SK-N-SH (cell line): ENCODE measurements at regions not wholly inside any gene's neighbourhood (a gene's known extent, or its start where the extent isn't known, plus 50 kb on each side); places are given as distances from the start of the nearest gene placed in this dataset.

ENCODE experiments used
- CTCF ChIA-PET: fragments of 300-600, 350-600 bp; formaldehyde crosslinking; extraction: SDS; loops from one replicate; lab custom pipeline; 2021; lab: Yijun Ruan, JAX
- POLR2A ChIA-PET: fragments of 350-600 bp; sonication (Branson Sonifier 250); formaldehyde crosslinking; extraction: SDS; loops from one replicate; lab custom pipeline; 2020; ENCODE audit warnings: antibody characterized with exemption, inconsistent platforms; lab: Yijun Ruan, JAX
- DNase-seq: peaks from one replicate; pipeline ENCODE4 v3.0.0; 2012
- H2AFZ ChIP-seq: fragments of 200-600 bp; sonication (generic); 2 replicates; pipeline ENCODE4 v1.8.1; 2016; ENCODE audit warnings: antibody characterized with exemption, mild to moderate bottlenecking, low read depth
- H3F3A ChIP-seq: fragments of 200-600 bp; sonication (generic); replicated peaks from 2 replicates; pipeline ENCODE3; 2016; ENCODE audit warnings: antibody characterized with exemption, mild to moderate bottlenecking; ENCODE audit not compliant: insufficient read depth
- H3K27ac ChIP-seq, 2 experiments: fragments of 200-500 bp in 1 of 2; fragments of 200-600 bp in 1 of 2; sonication (Bioruptor generic) in 1 of 2; sonication (generic), shearing (Covaris generic) in 1 of 2; 2 replicates each; pipeline versions ENCODE4 v1.5.1 to v1.6.1; 2014 to 2016; ENCODE audit warnings: low read depth in 2 of 2, inconsistent platforms in 1 of 2, low read length in 1 of 2, mild to moderate bottlenecking in 1 of 2, mixed read lengths in 1 of 2
- H3K27me3 ChIP-seq: fragments of 200-600 bp; sonication (generic), shearing (Covaris generic); 2 replicates; pipeline ENCODE4 v1.6.1; 2016; ENCODE audit warnings: mixed run types; ENCODE audit not compliant: insufficient read depth
- H3K36me3 ChIP-seq, 2 experiments: fragments of 200-500 bp in 1 of 2; fragments of 200-600 bp in 1 of 2; sonication (Bioruptor generic) in 1 of 2; sonication (generic) in 1 of 2; replicated peaks in 1 of 2; 2 replicates each; pipeline versions ENCODE3 to v1.5.1; 2014 to 2016; ENCODE audit warnings: low read length in 1 of 2, mild to moderate bottlenecking in 1 of 2; ENCODE audit not compliant: insufficient read depth in 2 of 2, control insufficient read depth in 1 of 2
- H3K4me1 ChIP-seq, 2 experiments: fragments of 200-500 bp in 1 of 2; fragments of 200-600 bp in 1 of 2; sonication (Bioruptor generic) in 1 of 2; sonication (generic), shearing (Covaris generic) in 1 of 2; 2 replicates each; pipeline versions ENCODE4 v1.5.1 to v1.6.1; 2014 to 2016; ENCODE audit warnings: low read depth in 1 of 2, low read length in 1 of 2, mixed run types in 1 of 2; ENCODE audit not compliant: insufficient read depth in 2 of 2, control insufficient read depth in 1 of 2
- H3K4me2 ChIP-seq: fragments of 200-600 bp; sonication (generic), shearing (Covaris generic); 2 replicates; pipeline ENCODE4 v1.6.1; 2017; ENCODE audit warnings: mixed run types
- H3K4me3 ChIP-seq, 2 experiments: fragments of 200-500 bp in 1 of 2; fragments of 200-600 bp in 1 of 2; sonication (Bioruptor generic) in 1 of 2; sonication (generic), shearing (Covaris generic) in 1 of 2; 2 replicates each; pipeline versions ENCODE4 v1.5.1 to v1.8.1; 2014 to 2016; ENCODE audit warnings: low read depth in 2 of 2, inconsistent platforms in 1 of 2, low read length in 1 of 2, mild to moderate bottlenecking in 1 of 2, mixed read lengths in 1 of 2, moderate library complexity in 1 of 2
- H3K79me2 ChIP-seq: fragments of 200-600 bp; sonication (generic); 2 replicates; pipeline ENCODE4 v1.8.1; 2017; ENCODE audit warnings: mild to moderate bottlenecking; ENCODE audit not compliant: insufficient read depth
- H3K9ac ChIP-seq: fragments of 200-600 bp; sonication (generic); 2 replicates; pipeline ENCODE4 v1.6.1; 2017; ENCODE audit warnings: mixed run types
- H3K9me2 ChIP-seq: fragments of 200-600 bp; sonication (generic); 2 replicates; pipeline ENCODE4 v1.6.1; 2017; ENCODE audit warnings: mixed run types
- H3K9me3 ChIP-seq: fragments of 200-600 bp; sonication (generic); 2 replicates; pipeline ENCODE4 v1.6.1; 2017; ENCODE audit warnings: mixed run types, mild to moderate bottlenecking, moderate library complexity
- H4K20me1 ChIP-seq: fragments of 200-600 bp; sonication (generic); 2 replicates; pipeline ENCODE4 v1.6.1; 2017; ENCODE audit warnings: mild to moderate bottlenecking, mixed run types; ENCODE audit not compliant: insufficient read depth
- CHD2 ChIP-seq: fragments of 150-350 bp; IDR thresholded peaks from 2 replicates; pipeline ENCODE4 v1.6.1; 2018; ENCODE audit warnings: low read length; ENCODE audit not compliant: partially characterized antibody
- ELF1 ChIP-seq: IDR thresholded peaks from 2 replicates; pipeline ENCODE4 v1.4.0; 2012
- EZH2phosphoT487 ChIP-seq: fragments of 200-600 bp; sonication (generic); IDR thresholded peaks from 2 replicates; pipeline ENCODE4 v1.6.1; 2017; ENCODE audit warnings: low read depth, mixed run types, mild to moderate bottlenecking, antibody characterized with exemption, moderate library complexity, borderline replicate concordance
- FOXJ3 ChIP-seq: sonication (generic); formaldehyde crosslinking; IDR thresholded peaks from 2 replicates; pipeline ENCODE4 v1.5.1; 2020; ENCODE audit warnings: mild to moderate bottlenecking, missing genetic modification reagents
- FOXM1 ChIP-seq: IDR thresholded peaks from 2 replicates; pipeline ENCODE4 v1.4.0; 2012; ENCODE audit warnings: low read depth, mild to moderate bottlenecking
- GABPA ChIP-seq: IDR thresholded peaks from 2 replicates; pipeline ENCODE4 v1.4.0; 2012; ENCODE audit warnings: low read depth, mild to moderate bottlenecking
- GATA2 ChIP-seq: sonication (generic); formaldehyde crosslinking; IDR thresholded peaks from 2 replicates; pipeline ENCODE4 v1.5.0; 2020; ENCODE audit warnings: mild to moderate bottlenecking, missing genetic modification reagents
- MEF2A ChIP-seq: IDR thresholded peaks from 2 replicates; pipeline ENCODE4 v1.4.0; 2012; ENCODE audit warnings: low read depth, borderline replicate concordance
- MXI1 ChIP-seq: IDR thresholded peaks from 2 replicates; pipeline ENCODE4 v1.6.1; 2012; ENCODE audit warnings: mild to moderate bottlenecking, low read depth, low read length, improper control_type of control experiment
- PBX3 ChIP-seq: IDR thresholded peaks from 2 replicates; pipeline ENCODE4; 2012
- POLR2AphosphoS5 ChIP-seq: IDR thresholded peaks from 2 replicates; pipeline ENCODE4 v1.6.1; 2012; ENCODE audit warnings: low read depth, low read length
- RAD21 ChIP-seq: IDR thresholded peaks from 2 replicates; pipeline ENCODE4 v1.6.1; 2012; ENCODE audit warnings: mild to moderate bottlenecking, low read length
- RCOR1 ChIP-seq: fragments of 150-350 bp; IDR thresholded peaks from 2 replicates; pipeline ENCODE4 v1.6.1; 2017; ENCODE audit warnings: antibody characterized with exemption, low read length
- REST ChIP-seq: IDR thresholded peaks from 2 replicates; pipeline ENCODE4 v1.6.1; 2012; ENCODE audit warnings: mild to moderate bottlenecking, low read depth, low read length, moderate library complexity
- RXRA ChIP-seq: IDR thresholded peaks from 2 replicates; pipeline ENCODE4 v1.4.0; 2012; ENCODE audit warnings: low read depth, mild to moderate bottlenecking, borderline replicate concordance
- SIN3A ChIP-seq: IDR thresholded peaks from 2 replicates; pipeline ENCODE4 v1.6.1; 2012; ENCODE audit warnings: low read depth, mild to moderate bottlenecking, low read length, moderate library complexity, borderline replicate concordance
- TAF1 ChIP-seq: IDR thresholded peaks from 2 replicates; pipeline ENCODE4 v1.6.1; 2012; ENCODE audit warnings: low read depth, mild to moderate bottlenecking, low read length, moderate library complexity, borderline replicate concordance
- TCF12 ChIP-seq: IDR thresholded peaks from 2 replicates; pipeline ENCODE4 v1.4.0; 2012
- YY1 ChIP-seq: IDR thresholded peaks from 2 replicates; pipeline ENCODE4 v1.4.0; 2012; ENCODE audit warnings: low read depth, mild to moderate bottlenecking
- WGBS: methylation state at CpG from one replicate; pipeline ENCODE4 v1.1.6; 2017; ENCODE audit warnings: low lambda C conversion rate; 5-methylcytosine and 5-hydroxymethylcytosine counted together
- TF ChIP-seq, protein P1 (sequence below): IDR thresholded peaks from 2 replicates; pipeline ENCODE4 v1.4.0; 2012; ENCODE audit warnings: low read depth
- TF ChIP-seq, protein P2 (sequence below): IDR thresholded peaks from 2 replicates; pipeline ENCODE4 v1.4.0; 2012; ENCODE audit warnings: low read depth, borderline replicate concordance
- TF ChIP-seq, protein P3 (sequence below): IDR thresholded peaks from 2 replicates; pipeline ENCODE4 v1.4.0; 2012; ENCODE audit warnings: low read depth, borderline replicate concordance

- Histone ChIP-seq H3K36me3 (no peaks in the 10 kb centered on the region), H3K9me3 (no peaks in the 10 kb centered on the region), H3K4me1 (peaks cover 0 to 15% of the 10 kb centered on the region in 2 experiments; a peak in 2 of 4 replicates), H3K79me2 (no peaks in the 10 kb centered on the region), H2AFZ (no peak overlapping the region), H3F3A (no peaks in the 10 kb centered on the region), H3K4me2 (no peak overlapping the region), H4K20me1 (no peaks in the 10 kb centered on the region), H3K9me2 (no peaks in the 10 kb centered on the region)
- WGBS: 16% methylated on average over 3 of the region's 3 CpGs
- no peak for DNase-seq
- ChIA-PET CTCF (no interaction called here), POLR2A (no interaction called here)
- no peak for TF ChIP-seq PBX3
- TF ChIP-seq MXI1: no peak
- TF ChIP-seq FOXJ3 (CRISPR knock-in tag): no peak
- TF ChIP-seq YY1: no peak
- TF ChIP-seq RAD21: no peak
- TF ChIP-seq, protein P1, sequence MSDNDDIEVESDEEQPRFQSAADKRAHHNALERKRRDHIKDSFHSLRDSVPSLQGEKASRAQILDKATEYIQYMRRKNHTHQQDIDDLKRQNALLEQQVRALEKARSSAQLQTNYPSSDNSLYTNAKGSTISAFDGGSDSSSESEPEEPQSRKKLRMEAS: no peak
- TF ChIP-seq RCOR1: no peak
- TF ChIP-seq ELF1: no peak
- no peak for TF ChIP-seq TAF1
- no peak for TF ChIP-seq EZH2phosphoT487
- no peak for TF ChIP-seq POLR2AphosphoS5
- TF ChIP-seq, all 33 proteins: peak for 0
- Histone ChIP-seq H3K9ac (no peak overlapping the region), H3K27me3 (no peaks in the 10 kb centered on the region), H3K27ac (no peak overlapping the region), H3K4me3 (no peak overlapping the region)
Measured at GRCh38 chr12:42733911-42734310, 144.4 kb upstream of the PRICKLE1 start.

DNA sequence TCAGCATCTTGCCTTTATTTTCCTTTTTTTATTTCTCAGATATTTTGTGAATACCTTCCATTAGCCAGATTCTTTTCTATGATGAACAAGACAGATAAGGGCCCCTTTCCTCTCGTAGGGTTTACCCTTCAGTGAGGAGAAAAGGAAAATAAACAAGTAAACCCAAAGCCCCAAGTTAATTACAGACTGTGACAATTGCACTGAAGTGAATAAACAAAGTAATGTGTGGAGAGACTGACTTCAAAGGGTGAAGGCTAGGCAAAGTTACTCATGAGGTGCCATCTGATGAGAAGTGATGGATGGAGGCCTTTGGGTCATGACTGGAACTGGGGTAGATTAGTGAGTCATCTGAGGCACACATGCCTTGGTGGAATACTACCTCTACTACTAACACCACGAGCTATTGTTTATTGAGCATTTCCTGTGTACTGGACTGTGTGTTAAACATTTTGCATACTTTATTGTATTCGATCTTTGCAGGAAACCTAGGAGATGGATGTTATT, 143.4 kb upstream of the PRICKLE1 start:
- no peaks in the 10 kb centered on the region for H3K79me2 ChIP-seq
- DNase-seq: no peak
- H3K9ac ChIP-seq: no peak overlapping the region
- 21% methylated on average over 3 of the region's 3 CpGs for WGBS
- H3K4me1 ChIP-seq: peaks cover 0 to 15% of the 10 kb centered on the region in 2 experiments; a peak in 2 of 4 replicates
- H3K4me3 ChIP-seq: no peak overlapping the region
- POLR2A ChIA-PET: no interaction called here
- H3K4me2 ChIP-seq: no peak overlapping the region
- H3K27ac ChIP-seq: no peak overlapping the region
- no peaks in the 10 kb centered on the region for H3K9me2 ChIP-seq
- H3K27me3 ChIP-seq: no peaks in the 10 kb centered on the region
- no peaks in the 10 kb centered on the region for H3K9me3 ChIP-seq
- no peaks in the 10 kb centered on the region for H4K20me1 ChIP-seq
- no peak overlapping the region for H2AFZ ChIP-seq
- H3K36me3 ChIP-seq: no peaks in the 10 kb centered on the region
- H3F3A ChIP-seq: no peaks in the 10 kb centered on the region
- CTCF ChIA-PET: no interaction called here
- no peak for TF ChIP-seq SIN3A
- TF ChIP-seq RXRA: no peak
- no peak for TF ChIP-seq FOXJ3 (CRISPR knock-in tag)
- TF ChIP-seq MEF2A: no peak
- TF ChIP-seq GATA2: no peak
- no peak for TF ChIP-seq REST
- no peak for TF ChIP-seq MXI1
- TF ChIP-seq CHD2: no peak
- TF ChIP-seq TAF1: no peak
- TF ChIP-seq TCF12: no peak
- no peak for TF ChIP-seq FOXM1
- no peak for TF ChIP-seq GABPA
- TF ChIP-seq, protein P2, sequence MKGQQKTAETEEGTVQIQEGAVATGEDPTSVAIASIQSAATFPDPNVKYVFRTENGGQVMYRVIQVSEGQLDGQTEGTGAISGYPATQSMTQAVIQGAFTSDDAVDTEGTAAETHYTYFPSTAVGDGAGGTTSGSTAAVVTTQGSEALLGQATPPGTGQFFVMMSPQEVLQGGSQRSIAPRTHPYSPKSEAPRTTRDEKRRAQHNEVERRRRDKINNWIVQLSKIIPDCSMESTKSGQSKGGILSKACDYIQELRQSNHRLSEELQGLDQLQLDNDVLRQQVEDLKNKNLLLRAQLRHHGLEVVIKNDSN: no peak
- TF ChIP-seq ELF1: no peak
- no peak for TF ChIP-seq POLR2AphosphoS5
- TF ChIP-seq, protein P3, sequence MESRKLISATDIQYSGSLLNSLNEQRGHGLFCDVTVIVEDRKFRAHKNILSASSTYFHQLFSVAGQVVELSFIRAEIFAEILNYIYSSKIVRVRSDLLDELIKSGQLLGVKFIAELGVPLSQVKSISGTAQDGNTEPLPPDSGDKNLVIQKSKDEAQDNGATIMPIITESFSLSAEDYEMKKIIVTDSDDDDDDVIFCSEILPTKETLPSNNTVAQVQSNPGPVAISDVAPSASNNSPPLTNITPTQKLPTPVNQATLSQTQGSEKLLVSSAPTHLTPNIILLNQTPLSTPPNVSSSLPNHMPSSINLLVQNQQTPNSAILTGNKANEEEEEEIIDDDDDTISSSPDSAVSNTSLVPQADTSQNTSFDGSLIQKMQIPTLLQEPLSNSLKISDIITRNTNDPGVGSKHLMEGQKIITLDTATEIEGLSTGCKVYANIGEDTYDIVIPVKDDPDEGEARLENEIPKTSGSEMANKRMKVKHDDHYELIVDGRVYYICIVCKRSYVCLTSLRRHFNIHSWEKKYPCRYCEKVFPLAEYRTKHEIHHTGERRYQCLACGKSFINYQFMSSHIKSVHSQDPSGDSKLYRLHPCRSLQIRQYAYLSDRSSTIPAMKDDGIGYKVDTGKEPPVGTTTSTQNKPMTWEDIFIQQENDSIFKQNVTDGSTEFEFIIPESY: no peak
